ENCODE measurements at regions not wholly inside any gene's neighbourhood (a gene's known extent, or its start where the extent isn't known, plus 50 kb on each side); places are given as distances from the start of the nearest gene placed in this dataset.

GRCh38 chr10:44064317-44064716, 320.6 kb downstream of the CXCL12 start:
- intact Hi-C loops (cut with micrococcal nuclease), result no loop called here
- H3K4me3 ChIP-seq (ENCODE audit: low read length), result no peak overlapping the region
- ATAC-seq (no peak), DNase-seq (no peak)
- no peak for TF ChIP-seq CTCF (IDR thresholded peaks at IDR 0.05)
- Mint-ChIP-seq H3K9me3 (no peaks in the 10 kb centered on the region), H3K36me3 (no peaks in the 10 kb centered on the region), H3K4me1 (no peaks in the 10 kb centered on the region), H3K27ac (no peak overlapping the region), H3K27me3 (ENCODE audit: low read depth in 2 of 2) (peaks cover 0 to 6% of the 10 kb centered on the region in 2 donors), H3K4me3 (no peak overlapping the region)
- H3K36me3 ChIP-seq (ENCODE audit: control insufficient read depth, insufficient read depth, low read length), result no peaks in the 10 kb centered on the region
- no peaks in the 10 kb centered on the region for H3K4me1 ChIP-seq (ENCODE audit: control insufficient read depth, insufficient read depth, low read length)
- WGBS (ENCODE audit: insufficient coverage), result 87% methylated on average over 7 of the region's 8 CpGs
- H3K27ac ChIP-seq (ENCODE audit: low read length), result no peak overlapping the region
- no peaks in the 10 kb centered on the region for H3K27me3 ChIP-seq (ENCODE audit: control insufficient read depth, insufficient read depth, low read length)
- H3K9me3 ChIP-seq (ENCODE audit: control insufficient read depth, insufficient read depth, low read length), result no peaks in the 10 kb centered on the region

- no peak for DNase-seq
- H3K36me3 Mint-ChIP-seq, result no peaks in the 10 kb centered on the region
- H3K9me3 Mint-ChIP-seq, result no peaks in the 10 kb centered on the region
- no peaks in the 10 kb centered on the region for H3K4me1 ChIP-seq (ENCODE audit: control insufficient read depth, insufficient read depth, low read length)
- no peak overlapping the region for H3K27ac ChIP-seq (ENCODE audit: low read length)
- no peaks in the 10 kb centered on the region for H3K4me1 Mint-ChIP-seq
- no peak for ATAC-seq
- no peaks in the 10 kb centered on the region for H3K9me3 ChIP-seq (ENCODE audit: control insufficient read depth, insufficient read depth, low read length)
- no peaks in the 10 kb centered on the region for H3K27me3 ChIP-seq (ENCODE audit: control insufficient read depth, insufficient read depth, low read length)
- no peak overlapping the region for H3K4me3 Mint-ChIP-seq
- no peaks in the 10 kb centered on the region for H3K36me3 ChIP-seq (ENCODE audit: control insufficient read depth, insufficient read depth, low read length)
- intact Hi-C loops (cut with micrococcal nuclease), result no loop called here
- 76% methylated on average over 2 of the region's 2 CpGs for WGBS (ENCODE audit: insufficient coverage)
- H3K4me3 ChIP-seq (ENCODE audit: low read length), result no peak overlapping the region
- peaks cover 0 to 10% of the 10 kb centered on the region in 2 donors for H3K27me3 Mint-ChIP-seq (ENCODE audit: low read depth in 2 of 2)
- H3K27ac Mint-ChIP-seq, result no peak overlapping the region
- TF ChIP-seq CTCF (IDR thresholded peaks at IDR 0.05), result no peak
Observed at GRCh38 chr10:44063686-44064085, 321.2 kb downstream of the CXCL12 start.

DNA sequence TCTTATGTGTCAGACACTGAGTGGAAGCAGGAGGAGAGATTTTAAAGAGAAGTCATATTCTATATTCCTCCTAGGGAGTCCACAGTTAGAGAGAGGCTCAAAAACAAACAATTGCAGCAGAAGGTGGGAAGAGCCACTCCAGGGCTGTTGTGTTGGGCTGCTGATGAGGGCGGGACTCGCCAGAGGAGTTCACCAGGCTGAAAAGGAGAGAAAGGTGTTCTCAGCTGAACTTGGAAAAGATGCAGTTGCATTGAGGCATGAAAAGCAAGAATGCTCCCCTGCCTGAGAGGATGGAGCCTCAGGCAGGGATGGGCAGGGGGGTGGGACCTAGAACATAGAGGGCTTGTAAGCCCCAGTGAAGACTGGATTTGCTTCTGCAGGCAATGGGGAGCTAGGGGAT, 324.2 kb downstream of the CXCL12 start:
- no peak overlapping the region for H3K27ac Mint-ChIP-seq
- Histone ChIP-seq H3K27ac (ENCODE audit: low read length) (no peak overlapping the region), H3K4me1 (ENCODE audit: control insufficient read depth, insufficient read depth, low read length) (no peaks in the 10 kb centered on the region), H3K36me3 (ENCODE audit: control insufficient read depth, insufficient read depth, low read length) (no peaks in the 10 kb centered on the region), H3K4me3 (ENCODE audit: low read length) (no peak overlapping the region), H3K27me3 (ENCODE audit: control insufficient read depth, insufficient read depth, low read length) (no peaks in the 10 kb centered on the region), H3K9me3 (ENCODE audit: control insufficient read depth, insufficient read depth, low read length) (no peaks in the 10 kb centered on the region)
- no peaks in the 10 kb centered on the region for H3K36me3 Mint-ChIP-seq
- H3K4me1 Mint-ChIP-seq, result no peaks in the 10 kb centered on the region
- intact Hi-C loops (cut with micrococcal nuclease), result no loop called here
- 98% methylated on average over 2 of the region's 2 CpGs for WGBS (ENCODE audit: insufficient coverage)
- no peak for TF ChIP-seq CTCF (IDR thresholded peaks at IDR 0.05)
- peaks cover 0 to 10% of the 10 kb centered on the region in 2 donors for H3K27me3 Mint-ChIP-seq (ENCODE audit: low read depth in 2 of 2)
- no peaks in the 10 kb centered on the region for H3K9me3 Mint-ChIP-seq
- no peak for DNase-seq
- ATAC-seq, result no peak
- no peak overlapping the region for H3K4me3 Mint-ChIP-seq

DNA sequence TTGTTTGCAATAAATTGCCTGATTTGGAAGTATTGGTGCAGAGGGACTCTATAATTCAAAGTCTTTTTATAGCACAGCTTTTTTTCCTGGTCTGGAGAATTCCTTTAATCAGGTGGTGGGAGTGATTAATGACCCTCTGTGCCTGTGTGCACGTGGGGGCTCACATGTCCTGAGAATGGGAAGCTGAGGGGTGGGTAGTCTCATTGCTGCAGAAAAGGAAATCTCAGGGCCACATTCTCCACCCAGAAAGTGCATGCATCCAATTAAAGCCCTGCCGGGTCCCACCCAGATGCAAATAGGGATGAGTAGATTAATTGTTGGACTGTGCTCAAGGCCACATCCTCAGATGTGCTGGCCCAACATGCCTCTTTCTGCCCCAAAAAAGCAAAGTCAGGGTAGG, 324.7 kb downstream of the CXCL12 start:
- no peaks in the 10 kb centered on the region for H3K36me3 ChIP-seq (ENCODE audit: control insufficient read depth, insufficient read depth, low read length)
- no peak overlapping the region for H3K4me3 ChIP-seq (ENCODE audit: low read length)
- H3K4me1 ChIP-seq (ENCODE audit: control insufficient read depth, insufficient read depth, low read length), result no peaks in the 10 kb centered on the region
- no peak for TF ChIP-seq CTCF (IDR thresholded peaks at IDR 0.05)
- DNase-seq (no peak), ATAC-seq (no peak)
- WGBS (ENCODE audit: insufficient coverage), result 57% methylated on average over 2 of the region's 2 CpGs
- H3K27ac ChIP-seq (ENCODE audit: low read length), result no peak overlapping the region
- Mint-ChIP-seq H3K9me3 (no peaks in the 10 kb centered on the region), H3K27me3 (ENCODE audit: low read depth in 2 of 2) (peaks cover 0 to 10% of the 10 kb centered on the region in 2 donors), H3K4me1 (no peaks in the 10 kb centered on the region), H3K27ac (no peak overlapping the region), H3K4me3 (no peak overlapping the region), H3K36me3 (no peaks in the 10 kb centered on the region)
- intact Hi-C loops (cut with micrococcal nuclease), result no loop called here
- no peaks in the 10 kb centered on the region for H3K9me3 ChIP-seq (ENCODE audit: control insufficient read depth, insufficient read depth, low read length)
- H3K27me3 ChIP-seq (ENCODE audit: control insufficient read depth, insufficient read depth, low read length), result no peaks in the 10 kb centered on the region
